PFSK-1 (cell line): ENCODE measurements at regions not wholly inside any gene's neighbourhood (a gene's known extent, or its start where the extent isn't known, plus 50 kb on each side); places are given as distances from the start of the nearest gene placed in this dataset.

Source experiments
- FOXP2 ChIP-seq: optimal IDR thresholded peaks from 2 replicates; pipeline ENCODE3; 2011; ENCODE audit warnings: borderline replicate concordance, control low read depth, inconsistent platforms; ENCODE audit not compliant: insufficient read depth; ENCODE audit errors: extremely low read length, extremely low read depth
- POLR2AphosphoS5 ChIP-seq: IDR thresholded peaks from 2 replicates; pipeline ENCODE4 v1.6.1; 2012; ENCODE audit warnings: low read depth, mild to moderate bottlenecking, control low read depth, low read length, moderate library complexity
- REST ChIP-seq, 2 experiments: IDR thresholded peaks; 2 replicates each; pipeline versions ENCODE4 v1.6.1 to v1.8.0; 2011 to 2012; ENCODE audit warnings: low read depth in 2 of 2, low read length in 2 of 2, control low read depth in 1 of 2, inconsistent platforms in 1 of 2, mild to moderate bottlenecking in 1 of 2, moderate library complexity in 1 of 2; ENCODE audit not compliant: insufficient read depth in 1 of 2
- SIN3A ChIP-seq: IDR thresholded peaks from 2 replicates; pipeline ENCODE4 v1.6.1; 2012; ENCODE audit warnings: mild to moderate bottlenecking, low read length, moderate library complexity, borderline replicate concordance; ENCODE audit not compliant: insufficient read depth
- TAF1 ChIP-seq: IDR thresholded peaks from 2 replicates; pipeline ENCODE4 v1.6.1; 2012; ENCODE audit warnings: low read length, control low read depth, borderline replicate concordance; ENCODE audit not compliant: insufficient read depth

GRCh38 chr1:81201779-81202178 lies 599.0 kb upstream of the ADGRL2 start:
- TF ChIP-seq POLR2AphosphoS5 (no peak), SIN3A (no peak), REST (IDR thresholded peaks at IDR 0.05; ENCODE audit: insufficient read depth in 1 of 2, low read depth in 2 of 2, low read length in 2 of 2) (no peak), FOXP2 (no peak), TAF1 (no peak)

- TF ChIP-seq FOXP2 (no peak), SIN3A (no peak), TAF1 (no peak), REST (IDR thresholded peaks at IDR 0.05; ENCODE audit: insufficient read depth in 1 of 2, low read depth in 2 of 2, low read length in 2 of 2) (no peak), POLR2AphosphoS5 (no peak)
Observed at GRCh38 chr1:81197591-81197990, 603.1 kb upstream of the ADGRL2 start.

- TF ChIP-seq TAF1 (no peak), SIN3A (no peak), FOXP2 (no peak), POLR2AphosphoS5 (no peak), REST (IDR thresholded peaks at IDR 0.05; ENCODE audit: insufficient read depth in 1 of 2, low read depth in 2 of 2, low read length in 2 of 2) (no peak)
Observed at GRCh38 chr1:81192647-81193642, 607.8 kb upstream of the ADGRL2 start.

GRCh38 chr1:81190003-81190402 lies 610.7 kb upstream of the ADGRL2 start:
- TF ChIP-seq SIN3A (no peak), FOXP2 (no peak), TAF1 (no peak), REST (IDR thresholded peaks at IDR 0.05; ENCODE audit: insufficient read depth in 1 of 2, low read depth in 2 of 2, low read length in 2 of 2) (no peak), POLR2AphosphoS5 (no peak)
